ENCODE measurements at regions not wholly inside any gene's neighbourhood (a gene's known extent, or its start where the extent isn't known, plus 50 kb on each side); places are given as distances from the start of the nearest gene placed in this dataset.

GRCh38 chr13:44697058-44697457, 120.9 kb upstream of the TSC22D1 start:
- TF ChIP-seq ZNF239 (CRISPR knock-in tag; IDR thresholded peaks at IDR 0.05) = no peak
- TF ChIP-seq E2F5 (CRISPR knock-in tag; IDR thresholded peaks at IDR 0.05) = no peak
